AG10803 (cell line): ENCODE measurements at regions not wholly inside any gene's neighbourhood (a gene's known extent, or its start where the extent isn't known, plus 50 kb on each side); places are given as distances from the start of the nearest gene placed in this dataset.

Source experiments
- DNase-seq: peaks from one replicate; pipeline ENCODE4 v3.0.0; 2010; ENCODE audit warnings: low read depth
- H3K4me3 ChIP-seq: 2 replicates; pipeline ENCODE4 v1.5.1; 2011; ENCODE audit warnings: mild to moderate bottlenecking, low read length, control low read depth
- TF ChIP-seq, protein P1 (sequence below): conservative IDR thresholded peaks from 2 replicates; pipeline ENCODE4 v1.5.1; 2011; ENCODE audit warnings: mild to moderate bottlenecking, low read length, control low read depth, inconsistent platforms

DNA sequence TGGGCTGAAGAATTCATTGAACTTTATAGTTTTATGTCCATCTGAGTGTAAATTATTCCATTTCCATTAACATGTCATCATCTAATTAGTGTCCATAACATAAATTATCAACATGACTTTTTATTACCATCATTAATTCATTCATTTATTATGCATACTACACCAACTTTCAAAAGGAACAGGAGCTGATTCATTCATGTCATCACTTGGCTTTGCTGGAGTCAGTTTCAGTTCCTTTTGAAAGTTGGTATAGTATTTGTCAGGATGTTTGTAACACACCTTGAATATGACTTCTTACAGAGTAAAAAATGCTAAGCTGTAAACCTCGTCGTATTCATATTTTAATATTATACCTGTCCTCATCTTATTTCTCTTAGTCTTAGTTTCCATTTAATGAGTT is 298.0 kb upstream of the RBMS3 start:
- H3K4me3 ChIP-seq, result no peak overlapping the region
- TF ChIP-seq, protein P1, sequence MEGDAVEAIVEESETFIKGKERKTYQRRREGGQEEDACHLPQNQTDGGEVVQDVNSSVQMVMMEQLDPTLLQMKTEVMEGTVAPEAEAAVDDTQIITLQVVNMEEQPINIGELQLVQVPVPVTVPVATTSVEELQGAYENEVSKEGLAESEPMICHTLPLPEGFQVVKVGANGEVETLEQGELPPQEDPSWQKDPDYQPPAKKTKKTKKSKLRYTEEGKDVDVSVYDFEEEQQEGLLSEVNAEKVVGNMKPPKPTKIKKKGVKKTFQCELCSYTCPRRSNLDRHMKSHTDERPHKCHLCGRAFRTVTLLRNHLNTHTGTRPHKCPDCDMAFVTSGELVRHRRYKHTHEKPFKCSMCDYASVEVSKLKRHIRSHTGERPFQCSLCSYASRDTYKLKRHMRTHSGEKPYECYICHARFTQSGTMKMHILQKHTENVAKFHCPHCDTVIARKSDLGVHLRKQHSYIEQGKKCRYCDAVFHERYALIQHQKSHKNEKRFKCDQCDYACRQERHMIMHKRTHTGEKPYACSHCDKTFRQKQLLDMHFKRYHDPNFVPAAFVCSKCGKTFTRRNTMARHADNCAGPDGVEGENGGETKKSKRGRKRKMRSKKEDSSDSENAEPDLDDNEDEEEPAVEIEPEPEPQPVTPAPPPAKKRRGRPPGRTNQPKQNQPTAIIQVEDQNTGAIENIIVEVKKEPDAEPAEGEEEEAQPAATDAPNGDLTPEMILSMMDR, result no peak
- no peak for DNase-seq

DNA sequence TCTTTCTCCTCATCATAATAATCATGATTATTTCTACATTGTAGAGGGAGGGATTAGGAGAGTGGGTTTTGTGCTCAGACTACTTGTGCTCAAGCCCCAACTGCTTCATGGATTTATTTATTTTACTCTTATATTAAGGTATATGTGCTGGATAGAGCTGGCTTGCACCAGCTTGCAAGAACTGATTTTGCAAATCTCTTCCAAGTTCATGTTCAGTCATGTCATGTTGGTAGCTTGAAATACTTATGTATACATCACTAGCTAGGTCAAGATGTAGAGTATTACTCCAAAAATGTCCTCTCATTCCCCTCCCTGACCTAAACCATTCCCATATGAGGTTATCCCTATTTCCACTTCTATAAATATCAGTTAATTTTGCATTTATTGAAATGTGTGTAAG is 293.9 kb upstream of the RBMS3 start:
- no peak for DNase-seq
- H3K4me3 ChIP-seq, result no peak overlapping the region
- TF ChIP-seq, protein P1, result no peak

DNA sequence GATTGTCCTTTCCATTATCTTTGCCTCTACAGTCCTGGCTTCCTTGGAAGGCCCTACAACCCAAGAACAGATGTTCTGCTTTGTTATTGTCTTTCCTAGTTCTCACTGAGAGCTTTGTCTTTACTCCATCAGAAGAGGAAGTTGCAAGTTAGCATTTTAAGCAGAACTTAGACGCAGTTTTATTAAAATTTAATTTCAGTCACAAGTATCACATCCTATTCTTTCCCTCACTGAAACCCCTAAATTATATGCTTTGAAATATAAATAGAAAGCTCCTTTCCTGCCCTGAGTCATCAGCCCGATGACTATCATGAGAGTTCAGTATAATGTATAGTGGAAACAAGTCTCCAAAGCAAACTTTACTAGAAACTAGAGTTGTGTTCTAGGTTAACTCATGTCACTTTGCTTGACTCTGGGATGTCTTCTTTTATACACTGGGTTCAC is 291.2 kb upstream of the RBMS3 start:
- TF ChIP-seq, protein P1, result no peak
- H3K4me3 ChIP-seq, result no peak overlapping the region
- DNase-seq, result no peak

DNA sequence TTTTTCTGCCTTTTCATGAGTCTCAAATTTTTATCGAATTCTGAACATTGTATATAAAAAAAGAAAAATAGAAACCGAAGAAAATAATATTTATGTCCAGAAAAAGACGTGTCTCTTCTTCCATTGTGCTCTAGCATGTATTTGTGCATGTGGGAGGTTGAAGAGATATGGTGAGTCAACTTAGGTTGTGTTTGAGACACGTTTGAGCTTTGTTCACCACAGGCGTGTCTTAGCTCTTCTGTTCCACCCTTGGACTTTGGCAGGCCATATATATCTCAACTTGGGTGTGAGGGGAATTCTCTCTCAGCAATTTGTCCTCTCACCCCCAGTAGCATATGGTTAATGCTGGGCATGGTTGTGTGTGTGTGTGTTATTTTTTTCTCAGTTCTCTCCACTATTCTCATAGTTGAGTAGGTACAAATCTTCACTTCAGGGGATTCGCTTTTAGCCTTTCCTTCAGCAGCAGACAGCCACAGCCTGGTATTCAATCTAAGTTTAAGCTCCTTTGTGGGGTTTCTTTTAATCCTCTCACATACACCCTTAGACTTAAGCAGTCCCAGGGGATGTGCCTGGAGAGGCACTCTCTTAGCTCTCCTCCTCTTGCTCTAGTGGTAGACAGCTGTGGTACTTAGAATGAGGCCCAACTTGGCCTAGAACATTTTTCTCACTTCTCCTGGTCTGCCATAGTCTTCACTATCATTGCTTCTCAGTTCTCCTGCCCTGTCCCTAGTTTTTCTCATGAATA is 286.5 kb upstream of the RBMS3 start:
- DNase-seq, result no peak
- TF ChIP-seq, protein P1, result no peak
- no peak overlapping the region for H3K4me3 ChIP-seq

DNA sequence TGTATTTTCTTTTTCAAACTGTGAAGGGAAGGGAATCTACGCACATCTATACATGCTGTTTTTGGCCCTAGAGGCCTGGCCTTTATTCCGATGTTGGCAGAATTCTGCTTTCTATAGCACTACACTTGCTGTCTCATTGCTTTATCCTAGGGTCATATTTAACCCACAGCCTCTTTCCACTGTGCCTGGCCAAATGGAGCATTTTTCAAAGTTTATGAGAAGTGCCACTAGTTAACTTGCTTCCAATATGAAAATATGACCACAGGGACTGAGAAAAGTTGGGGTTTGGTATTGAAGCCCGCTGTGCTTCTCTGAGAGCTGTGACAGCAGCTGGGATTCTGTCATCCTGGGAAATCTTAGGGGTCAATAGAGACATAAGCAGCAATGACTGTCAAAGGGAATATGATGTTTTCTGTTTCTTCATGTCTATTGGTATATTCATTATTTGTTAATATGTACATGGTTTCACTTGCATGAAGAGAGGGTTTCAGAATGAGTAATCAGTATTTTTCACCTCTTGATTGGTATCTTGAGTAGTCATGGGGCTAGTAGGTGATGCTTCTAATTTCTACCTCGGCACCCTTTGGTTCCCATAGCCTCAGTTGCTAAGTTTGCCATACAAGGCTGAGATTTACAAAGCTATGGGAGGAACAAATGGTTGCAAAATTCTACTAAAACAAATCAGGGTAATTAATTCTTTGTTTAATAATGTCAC is 275.8 kb upstream of the RBMS3 start:
- TF ChIP-seq, protein P1, result no peak
- DNase-seq, result no peak

DNA sequence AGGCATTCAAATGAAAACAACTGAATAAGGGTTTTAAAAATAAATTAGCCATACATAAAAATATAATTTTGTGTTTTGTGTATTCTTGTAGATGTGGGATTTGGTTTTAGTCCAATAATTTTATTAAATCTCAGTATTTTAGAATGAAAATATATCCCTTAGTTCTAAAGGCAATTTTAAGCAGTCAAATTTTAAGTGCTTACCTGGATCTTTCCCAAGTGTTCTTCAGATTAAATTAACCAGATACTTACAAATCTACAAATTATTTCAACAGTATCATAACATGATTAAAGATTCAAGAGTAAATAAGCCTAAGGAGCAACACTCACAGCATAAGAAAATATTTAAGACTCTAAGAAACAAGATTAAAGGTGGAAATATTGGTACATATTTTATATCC is 275.0 kb upstream of the RBMS3 start:
- TF ChIP-seq, protein P1, result no peak
- no peak overlapping the region for H3K4me3 ChIP-seq

More for the DNA sequence above, 275.8 kb upstream of the RBMS3 start:
- H3K4me3 ChIP-seq, result no peak overlapping the region

DNA sequence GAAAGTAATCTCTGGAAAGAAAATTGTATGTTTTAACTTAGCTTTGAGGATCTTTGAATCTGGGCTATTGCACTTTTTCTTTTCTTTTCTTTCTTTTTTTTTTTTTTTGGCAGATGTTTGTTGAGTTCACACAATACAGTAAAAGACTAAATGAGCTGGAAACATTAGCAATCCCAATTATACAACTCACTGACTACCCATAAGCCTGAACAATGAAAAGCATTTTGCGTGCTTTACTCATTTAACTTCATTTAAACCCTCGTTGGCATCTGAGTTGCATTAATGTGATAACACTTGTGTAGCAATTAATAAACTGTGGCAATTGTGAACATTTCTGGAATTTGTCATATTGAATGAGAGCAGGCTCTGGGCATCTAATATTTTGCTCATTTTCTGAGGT is 269.4 kb upstream of the RBMS3 start:
- TF ChIP-seq, protein P1, result no peak
- no peak overlapping the region for H3K4me3 ChIP-seq
- DNase-seq, result no peak

More for the DNA sequence above, 275.0 kb upstream of the RBMS3 start:
- DNase-seq, result no peak
